HG03045 (cell line): ENCODE measurements at regions not wholly inside any gene's neighbourhood (a gene's known extent, or its start where the extent isn't known, plus 50 kb on each side); places are given as distances from the start of the nearest gene placed in this dataset.
A peak's percentile ranks its signal among the peaks of the same experiment; 100 is the strongest.
"Not testable (repeated sequence)": the region's sequence is repeated elsewhere in the genome, so short reads cannot be mapped to it uniquely, and the experiment has no call there.

Source experiments
- ATAC-seq: cut with Tn5 transposase; IDR thresholded peaks from one replicate; pipeline ENCODE4 v1.9.1; 2021; ENCODE audit warnings: mild to moderate bottlenecking, moderate library complexity; ENCODE audit not compliant: unreplicated experiment

DNA sequence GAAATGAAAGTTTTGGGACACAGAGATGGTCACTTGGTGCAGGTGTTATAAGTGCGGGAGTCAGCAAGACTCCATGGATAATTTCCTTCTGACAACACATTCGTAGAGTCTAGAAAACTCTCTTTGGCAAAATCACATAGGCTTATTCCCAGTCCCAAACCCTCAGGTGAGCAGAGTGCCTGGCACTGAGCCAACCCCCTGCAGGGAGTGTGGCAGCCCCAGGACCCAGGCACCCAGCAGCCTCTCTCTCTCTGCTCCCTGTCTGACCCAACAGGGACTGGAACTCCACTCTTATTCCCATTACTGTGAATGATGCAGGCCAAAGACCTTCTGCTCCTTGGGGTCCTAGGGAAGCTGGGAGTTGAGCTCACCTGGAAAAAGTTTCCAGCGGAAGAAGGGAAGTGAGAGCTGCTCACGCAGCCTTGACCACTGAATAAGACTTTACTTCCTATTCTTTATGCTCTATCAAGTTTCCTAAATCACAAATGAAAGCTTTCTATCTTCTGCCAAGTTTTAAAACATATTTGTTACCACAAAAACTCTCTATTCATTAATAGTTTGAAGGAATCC is 132.6 kb upstream of the ETV3 start:
- ATAC-seq = no peak

DNA sequence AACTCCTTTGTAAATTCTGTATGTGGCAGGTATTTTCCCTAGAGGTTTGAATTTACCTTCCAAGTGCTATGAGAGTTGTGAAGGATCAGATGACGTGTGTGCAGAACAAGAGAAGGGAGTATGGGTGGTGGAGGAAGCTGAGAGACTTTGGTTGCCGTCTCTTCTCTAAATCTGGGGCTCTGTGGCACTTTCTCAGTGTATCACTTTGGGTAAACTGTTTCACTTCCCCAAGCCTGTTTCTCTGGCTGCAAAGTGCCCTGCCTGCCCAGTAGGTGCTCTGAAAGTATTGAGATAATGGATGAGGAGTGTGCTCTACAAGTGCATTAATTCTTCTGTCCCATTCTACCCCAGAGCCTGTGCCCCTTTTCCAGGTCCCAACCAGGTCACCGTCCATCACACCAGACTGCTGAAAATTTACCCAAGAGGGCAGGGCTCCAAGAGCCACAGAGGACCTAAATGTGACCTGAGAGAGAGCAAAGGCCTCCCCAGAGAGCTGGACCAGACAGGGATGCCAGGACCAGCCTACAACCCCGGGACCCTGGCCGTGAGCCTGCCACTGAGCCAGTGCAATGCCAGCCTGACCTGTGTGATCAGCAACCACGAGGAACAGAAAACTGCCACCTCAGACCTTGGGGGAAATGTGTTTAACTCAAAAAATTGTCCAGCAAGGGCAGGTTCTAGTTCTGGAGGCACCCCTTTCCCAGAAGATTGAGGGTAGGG is 131.6 kb upstream of the ETV3 start:
- peak; percentile 46 for ATAC-seq

DNA sequence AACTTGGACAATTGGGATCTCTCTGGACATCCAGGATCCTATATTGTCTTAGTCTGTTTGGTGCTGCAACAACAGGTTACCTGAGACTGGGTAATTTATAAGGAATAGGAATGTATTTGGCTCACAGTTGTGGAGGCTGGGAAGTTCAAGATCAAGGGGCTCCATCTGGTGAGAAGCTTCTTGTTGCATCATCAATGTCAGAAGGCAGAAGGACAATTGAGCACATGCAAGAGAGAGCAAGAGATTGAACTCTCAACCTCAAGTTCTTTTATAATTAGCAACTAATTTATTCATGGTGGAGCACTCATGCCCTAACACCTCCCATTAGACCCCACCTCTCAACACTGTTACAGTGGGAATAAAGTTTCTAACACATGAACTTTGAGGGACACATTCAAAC is 124.7 kb upstream of the ETV3 start:
- ATAC-seq = no peak

DNA sequence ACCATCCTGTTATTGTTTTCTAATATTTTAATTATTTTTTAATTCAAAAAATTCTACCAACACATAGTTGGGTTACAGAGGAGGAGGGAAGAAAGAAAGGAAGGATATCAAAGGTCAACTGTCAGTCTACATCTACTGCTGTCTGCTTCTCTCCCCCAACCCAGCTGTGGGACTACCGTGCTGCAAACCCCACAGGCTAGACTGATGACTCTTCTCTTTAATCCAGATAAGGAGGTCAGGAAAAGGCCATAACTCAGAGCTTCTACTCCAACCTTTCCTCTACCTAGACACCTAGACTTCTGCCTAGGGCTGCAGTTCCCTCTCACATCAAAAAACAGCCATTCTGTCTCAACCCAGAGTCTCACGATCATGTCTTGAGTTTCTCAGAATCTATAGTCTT is 124.2 kb upstream of the ETV3 start:
- ATAC-seq = no peak

DNA sequence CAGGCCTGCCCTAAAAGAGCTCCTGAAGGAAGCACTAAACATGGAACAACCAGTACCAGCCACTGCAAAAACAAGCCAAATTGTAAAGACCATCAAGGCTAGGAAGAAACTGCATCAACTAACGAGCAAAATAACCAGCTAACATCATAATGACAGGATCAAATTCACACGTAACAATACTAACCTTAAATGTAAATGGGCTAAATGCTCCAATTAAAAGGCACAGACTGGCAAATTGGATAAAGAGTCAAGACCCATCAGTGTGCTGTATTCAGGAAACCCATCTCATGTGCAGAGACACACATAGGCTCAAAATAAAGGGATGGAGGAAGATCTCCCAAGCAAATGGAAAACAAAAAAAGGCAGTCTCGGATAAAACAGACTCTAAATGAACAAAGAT is 117.7 kb upstream of the ETV3 start:
- not testable (repeated sequence) for ATAC-seq

DNA sequence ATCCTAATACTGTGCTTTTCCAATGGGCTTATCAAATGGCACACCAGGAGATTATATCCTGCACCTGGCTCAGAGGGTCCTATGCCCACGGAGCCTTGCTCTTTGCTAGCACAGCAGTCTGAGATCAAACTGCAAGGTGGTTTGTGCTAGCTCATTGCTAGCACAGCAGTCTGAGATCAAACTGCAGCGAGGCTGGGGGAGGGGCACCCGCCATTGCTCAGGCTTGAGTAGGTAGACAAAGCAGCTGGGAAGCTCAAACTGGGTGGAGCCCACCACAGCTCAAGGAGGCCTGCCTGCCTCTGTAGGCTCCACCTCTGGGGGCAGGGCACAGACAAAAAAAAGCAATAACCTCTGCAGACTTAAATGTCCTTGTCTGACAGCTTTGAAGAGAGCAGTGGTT is 116.0 kb upstream of the ETV3 start:
- ATAC-seq = not testable (repeated sequence)

DNA sequence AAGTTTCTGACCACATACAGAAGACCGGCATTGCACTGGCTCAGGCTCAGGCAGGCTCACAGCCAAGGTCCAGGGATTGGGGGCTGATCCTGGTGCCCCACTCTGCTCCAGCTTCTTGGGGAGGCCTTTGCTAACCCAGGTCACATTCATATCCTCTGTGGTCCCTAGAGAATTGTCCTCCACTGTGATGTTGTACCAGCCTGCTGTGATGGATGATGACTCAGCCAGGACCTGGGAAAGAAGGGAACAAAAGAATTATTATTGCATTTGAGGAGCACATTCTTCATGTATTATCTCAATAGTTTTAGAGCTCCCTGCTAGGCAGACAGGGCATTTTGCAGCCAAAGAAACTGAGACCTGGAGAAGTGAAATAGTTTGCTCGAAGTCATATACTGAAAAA is 114.3 kb upstream of the ETV3 start:
- no peak for ATAC-seq

DNA sequence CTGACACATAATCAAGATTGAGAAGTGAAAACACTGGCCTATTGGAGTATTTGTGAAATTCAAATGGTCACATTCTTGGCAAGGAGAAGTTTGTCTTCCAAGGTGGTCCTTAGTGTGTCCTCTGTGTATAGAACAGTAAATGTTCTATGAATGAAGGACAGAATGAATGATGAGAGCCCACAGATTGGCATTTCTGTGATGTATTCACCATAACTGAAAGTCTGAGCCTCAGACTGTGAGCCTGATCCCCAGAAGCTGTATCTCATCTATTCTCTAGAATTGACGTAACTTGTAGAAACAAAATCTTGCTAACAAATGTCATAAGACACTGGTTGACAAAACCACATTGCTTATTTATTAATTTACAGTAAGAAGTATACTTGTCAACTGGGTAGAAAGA is 111.5 kb upstream of the ETV3 start:
- ATAC-seq = no peak

DNA sequence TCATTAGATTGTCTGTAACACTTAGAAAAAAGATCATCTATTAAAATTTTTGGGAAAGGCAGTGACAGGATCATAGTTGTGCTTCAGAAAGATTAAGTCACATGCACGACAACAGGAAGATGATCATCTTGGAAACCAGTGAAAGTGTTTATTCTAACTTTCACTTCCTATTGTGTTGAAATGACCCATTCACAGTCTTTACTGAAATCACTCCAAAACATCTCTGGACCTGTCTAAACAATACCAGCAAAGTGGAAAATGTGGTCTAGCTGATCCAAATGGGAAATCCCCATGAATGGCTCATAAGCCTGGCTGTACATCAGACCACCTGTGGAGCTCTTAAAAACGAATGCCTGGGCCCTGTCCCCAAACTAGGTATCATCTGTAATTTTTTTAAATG is 111.1 kb upstream of the ETV3 start:
- no peak for ATAC-seq

DNA sequence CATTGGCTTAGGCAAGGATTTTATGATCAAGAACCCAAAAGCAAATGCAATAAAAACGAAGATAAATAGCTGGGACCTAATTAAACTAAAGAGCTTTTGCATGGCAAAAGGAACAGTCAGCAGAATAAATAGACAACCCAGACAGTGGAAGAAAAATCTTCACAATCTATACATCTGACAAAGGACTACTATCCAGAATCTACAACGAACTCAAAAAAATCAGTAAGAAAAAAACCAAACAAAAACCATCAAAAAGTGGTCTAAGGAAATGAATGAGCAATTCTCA is 109.5 kb upstream of the ETV3 start:
- ATAC-seq = not testable (repeated sequence)

DNA sequence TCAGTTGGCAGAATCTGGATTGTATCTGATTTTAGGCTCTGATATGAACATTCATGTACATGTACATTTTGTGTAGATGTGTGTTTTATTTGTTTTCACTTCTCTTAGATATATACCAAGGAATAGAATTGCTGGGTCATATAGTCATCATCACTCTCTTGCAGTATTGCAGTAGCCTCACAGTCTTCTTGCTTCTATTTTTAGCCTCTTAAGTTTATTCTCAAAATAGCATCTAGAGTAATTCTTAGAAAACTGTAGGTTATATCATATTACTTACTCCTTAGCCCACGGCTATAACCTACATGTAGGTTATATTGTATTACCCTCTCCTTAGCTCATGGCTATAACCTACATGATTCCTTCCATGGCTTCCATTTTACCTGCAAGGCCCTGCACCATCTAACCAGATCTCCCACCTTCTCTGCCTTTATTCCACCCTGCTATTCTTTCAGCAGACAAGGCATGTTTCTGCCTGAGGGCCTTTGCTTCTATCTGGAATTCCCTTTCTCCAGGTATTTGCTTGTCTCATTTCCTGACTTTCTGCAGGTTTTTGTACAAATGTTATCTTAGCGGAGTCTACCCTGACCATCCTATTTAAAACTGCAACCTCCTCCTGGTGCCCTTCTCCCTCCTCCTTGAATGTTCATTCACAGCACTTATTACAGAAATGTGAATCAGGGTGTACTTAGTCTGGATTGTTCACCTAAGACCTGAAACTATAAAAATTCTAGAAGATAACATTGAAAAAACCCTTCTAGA is 109.0 kb upstream of the ETV3 start:
- no peak for ATAC-seq

DNA sequence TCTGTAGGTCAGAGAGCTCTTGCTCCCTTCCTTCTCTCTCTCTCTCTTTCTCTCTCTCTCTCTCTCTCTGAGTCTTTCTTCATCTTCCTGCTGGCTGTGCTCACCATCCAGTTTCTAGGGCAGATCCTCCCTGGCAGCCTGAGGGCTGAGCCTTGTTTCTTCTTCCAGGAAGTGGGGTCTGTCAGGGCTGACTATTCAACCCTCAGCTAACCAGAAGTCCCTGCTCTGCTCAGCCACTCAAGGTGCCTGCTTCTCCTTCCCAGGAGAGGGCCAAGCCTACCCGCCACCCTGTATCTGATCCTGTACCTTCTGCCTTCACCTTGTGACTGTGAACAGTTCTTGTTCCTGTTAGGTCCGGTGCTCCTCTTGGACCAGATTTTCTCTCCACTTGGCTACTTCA is 107.6 kb upstream of the ETV3 start:
- ATAC-seq = no peak

DNA sequence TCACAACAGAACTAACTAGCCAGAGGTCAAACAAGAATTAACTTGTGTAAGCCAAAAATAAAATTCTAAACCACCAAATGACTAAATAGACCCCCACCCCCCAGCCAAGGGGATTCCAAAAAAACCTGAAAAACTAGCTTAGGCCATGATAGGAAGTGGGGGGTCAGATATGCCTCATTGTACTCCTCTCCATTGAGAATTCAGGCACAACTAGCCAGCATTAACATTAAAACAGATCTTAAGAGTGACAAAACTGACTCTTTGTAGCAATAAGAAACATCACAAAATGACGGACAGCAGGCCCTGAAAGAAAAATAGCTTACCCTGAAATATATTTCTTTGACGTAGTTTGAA is 103.0 kb upstream of the ETV3 start:
- ATAC-seq = no peak

DNA sequence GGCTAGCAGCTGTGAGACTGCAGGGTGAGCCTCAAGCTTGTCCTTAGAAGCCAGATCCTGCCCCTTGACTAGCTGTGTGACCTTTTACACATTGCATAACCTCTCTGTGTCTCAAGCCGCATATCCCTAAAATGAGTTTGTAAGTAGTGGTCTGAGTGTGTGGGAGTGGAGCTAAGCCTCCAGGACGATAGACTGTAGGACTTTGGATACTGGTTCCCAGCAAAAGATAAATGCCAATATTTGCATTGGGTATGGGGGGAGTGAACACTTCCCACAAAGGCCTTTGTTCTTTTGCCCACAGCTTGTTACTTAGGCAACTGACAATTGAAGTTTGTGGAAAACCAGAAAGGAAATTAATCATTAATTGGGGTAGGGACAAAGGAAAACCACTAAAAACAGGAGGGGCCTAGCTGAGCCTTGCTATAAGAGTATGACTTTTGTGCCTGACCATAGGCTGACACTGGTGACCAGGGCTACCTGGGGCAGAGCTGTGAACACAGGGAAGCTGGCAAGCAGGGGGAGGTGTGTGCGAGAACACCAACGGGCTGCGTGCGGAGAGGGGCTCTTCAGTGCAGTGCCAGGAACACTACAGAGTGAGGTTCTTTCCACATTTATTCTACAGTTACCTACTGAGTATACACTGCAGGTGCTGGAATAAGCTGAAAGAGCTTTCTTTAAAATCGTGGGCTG is 102.4 kb upstream of the ETV3 start:
- no peak for ATAC-seq

DNA sequence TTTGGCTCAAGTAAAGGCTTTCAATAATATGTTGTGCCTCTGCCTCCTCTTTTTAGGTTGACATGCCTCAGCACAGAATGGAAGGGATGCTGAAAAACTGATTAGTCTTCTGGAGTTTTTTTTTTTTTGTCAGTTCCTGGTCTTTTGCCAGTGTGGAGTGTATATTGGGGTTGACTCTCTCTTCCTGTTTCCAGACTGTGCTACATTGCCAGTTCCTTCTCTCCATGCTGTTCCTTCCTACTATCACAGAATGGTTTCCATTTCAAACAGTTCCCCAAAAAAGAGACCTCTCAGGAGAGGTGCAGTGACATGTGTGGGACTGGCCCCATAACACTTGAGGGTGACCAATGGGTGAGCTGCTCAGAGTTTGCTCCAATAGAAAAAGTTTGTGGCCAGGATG is 101.7 kb upstream of the ETV3 start:
- ATAC-seq = no peak

DNA sequence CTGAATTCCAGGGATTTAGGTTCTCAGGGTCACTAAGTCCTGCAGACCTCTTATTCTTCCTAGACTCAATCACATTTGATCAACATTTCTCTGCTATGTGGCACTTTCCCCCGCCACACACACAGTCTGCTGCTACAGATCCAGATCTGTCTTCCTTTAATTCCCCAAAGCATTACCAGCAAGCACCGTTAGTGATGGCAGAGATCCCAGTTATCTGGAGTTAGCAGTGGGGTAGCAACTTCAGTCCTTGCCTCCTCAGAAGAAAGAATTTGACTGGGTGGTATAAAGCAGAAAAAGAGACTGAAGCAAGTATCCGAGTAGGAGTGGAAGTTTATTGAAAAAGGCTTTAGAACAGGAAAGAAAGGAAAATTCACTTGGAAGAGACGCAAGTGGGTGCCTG is 100.4 kb upstream of the ETV3 start:
- ATAC-seq = no peak

DNA sequence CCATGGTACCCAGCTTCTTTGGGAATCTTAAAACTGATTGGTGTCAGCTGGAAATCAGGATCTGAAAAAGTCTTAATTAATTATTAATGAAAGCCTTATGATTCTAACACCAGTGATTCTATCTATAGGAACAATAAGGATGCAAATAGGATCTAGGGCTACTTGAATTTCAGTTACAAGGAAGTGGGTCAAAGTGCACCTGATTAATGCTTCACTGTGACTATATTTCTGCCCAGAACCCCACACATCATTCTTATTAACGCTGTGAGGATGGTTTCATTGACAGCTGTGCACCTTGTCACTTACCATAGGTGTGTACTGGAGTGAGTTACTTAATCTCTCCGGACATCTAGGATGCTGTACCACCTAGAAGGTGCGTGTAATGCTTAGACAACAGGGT is 99.8 kb upstream of the ETV3 start:
- no peak for ATAC-seq

DNA sequence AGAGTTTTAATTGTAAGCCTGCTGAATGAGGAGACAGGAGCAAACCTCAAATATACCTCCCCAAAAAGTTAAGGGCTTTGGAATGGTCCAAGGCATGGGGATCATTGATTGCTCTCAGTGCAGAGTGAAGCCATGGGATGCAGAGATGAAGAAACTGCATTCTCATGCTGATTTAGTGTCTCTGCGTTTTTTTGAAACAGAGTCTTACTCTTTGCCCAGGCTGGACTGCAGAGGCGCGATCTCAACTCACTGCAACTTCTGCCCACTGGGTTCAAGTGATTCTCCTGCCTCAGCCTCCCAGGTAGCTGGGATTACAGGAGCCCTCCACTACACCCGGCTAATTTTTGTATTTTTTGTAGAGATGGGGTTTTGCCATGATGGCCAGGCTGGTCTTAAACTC is 99.3 kb upstream of the ETV3 start:
- no peak for ATAC-seq

DNA sequence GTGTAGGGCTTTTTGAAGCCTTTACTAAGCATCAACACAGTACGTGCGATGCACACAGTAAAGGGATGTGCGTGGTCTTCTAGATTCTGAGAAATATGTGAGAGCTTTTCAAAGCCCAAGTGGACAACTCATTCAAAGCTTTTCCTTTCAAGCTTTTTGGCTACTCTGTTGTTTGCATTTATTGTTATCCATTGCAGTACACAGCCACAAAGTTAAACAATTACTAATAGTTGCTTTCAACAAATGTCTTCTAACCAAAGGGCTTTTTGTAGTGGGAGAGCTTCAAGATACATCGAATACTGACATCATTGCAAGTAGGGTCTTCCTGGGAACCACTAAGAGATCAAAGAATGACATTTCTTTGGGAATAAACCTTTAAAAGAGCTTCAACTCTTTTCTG is 97.9 kb upstream of the ETV3 start:
- ATAC-seq = no peak

DNA sequence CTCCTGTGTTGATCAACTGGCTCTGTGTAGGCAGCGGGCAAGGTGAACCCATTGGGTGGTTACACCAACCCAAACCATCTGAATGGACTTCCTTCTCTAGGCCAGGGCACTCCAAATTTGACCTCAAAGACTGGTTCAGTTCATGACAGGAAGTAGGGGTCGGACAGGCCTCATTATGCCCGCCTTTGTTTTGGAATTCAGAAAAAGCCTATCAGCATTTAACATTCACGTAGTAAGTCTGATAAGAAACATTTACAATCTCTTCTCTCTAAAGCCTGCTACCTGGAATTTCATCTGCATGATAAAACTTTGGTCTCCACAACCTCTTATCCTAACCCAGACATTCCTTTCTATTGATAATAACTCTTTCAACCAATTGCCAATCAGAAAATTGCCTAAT is 97.1 kb upstream of the ETV3 start:
- ATAC-seq = no peak

DNA sequence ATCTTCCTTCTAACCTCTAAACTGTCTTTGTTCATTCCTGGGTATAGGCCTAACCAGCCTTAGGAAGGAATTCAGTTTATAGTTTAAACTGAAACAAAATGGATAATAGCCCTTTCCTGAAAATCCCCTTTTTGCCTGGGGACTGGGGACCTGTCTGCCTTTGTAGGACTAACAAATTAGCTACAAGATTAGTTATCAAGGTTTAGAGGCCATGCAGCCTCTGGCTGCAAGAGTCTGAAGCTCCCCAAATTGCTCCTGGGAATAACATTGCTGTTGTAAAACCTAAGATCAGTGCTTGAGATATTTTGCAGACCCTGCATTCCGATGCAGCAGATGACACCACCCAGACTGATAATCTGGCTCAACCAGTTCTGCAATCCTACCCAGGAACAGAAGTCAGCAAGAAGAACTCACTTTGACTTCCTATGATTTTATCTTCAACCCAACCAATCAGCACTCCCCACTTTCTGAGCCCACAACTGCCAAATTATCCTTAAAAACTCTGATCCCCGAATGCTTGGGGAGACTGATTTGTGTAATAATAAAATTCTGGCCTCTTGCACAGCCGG is 96.6 kb upstream of the ETV3 start:
- ATAC-seq = no peak

DNA sequence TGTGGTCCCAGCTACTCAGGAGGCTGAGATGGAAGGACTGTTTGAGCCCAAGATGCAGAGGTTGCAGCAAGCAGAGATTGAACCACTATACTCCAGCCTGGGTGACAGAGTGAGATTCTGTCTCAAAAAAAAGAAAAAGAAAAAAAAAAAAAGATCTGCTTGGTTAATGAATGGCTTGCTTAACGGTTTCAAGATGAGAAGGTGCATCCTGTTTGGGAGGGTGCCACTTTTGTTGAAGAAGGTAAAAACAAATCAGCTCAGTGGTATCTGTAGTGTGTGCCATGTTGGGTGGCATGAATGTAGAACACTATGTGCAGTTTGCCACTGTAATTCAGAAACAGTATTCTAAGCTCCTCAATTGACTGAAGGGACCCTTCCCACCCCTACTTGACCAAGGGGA is 94.9 kb upstream of the ETV3 start:
- no peak for ATAC-seq
